ENCODE measurements at regions not wholly inside any gene's neighbourhood (a gene's known extent, or its start where the extent isn't known, plus 50 kb on each side); places are given as distances from the start of the nearest gene placed in this dataset.

GRCh38 chr11:116309446-116309845, 463.3 kb downstream of the BUD13 start:
- TF ChIP-seq CTCF (conservative IDR thresholded peaks at IDR 0.05 in 1 of 2, IDR thresholded peaks at IDR 0.05 in 1 of 2; ENCODE audit: extremely low read depth in 1 of 2, insufficient read depth in 1 of 2, low read depth in 1 of 2, low read length in 2 of 2) (no peak), EZH2 (IDR thresholded peaks at IDR 0.05; ENCODE audit: borderline replicate concordance, low read length) (no peak)

Data from mammary epithelial cell (primary cell).